ENCODE measurements at regions not wholly inside any gene's neighbourhood (a gene's known extent, or its start where the extent isn't known, plus 50 kb on each side); places are given as distances from the start of the nearest gene placed in this dataset.

DNA sequence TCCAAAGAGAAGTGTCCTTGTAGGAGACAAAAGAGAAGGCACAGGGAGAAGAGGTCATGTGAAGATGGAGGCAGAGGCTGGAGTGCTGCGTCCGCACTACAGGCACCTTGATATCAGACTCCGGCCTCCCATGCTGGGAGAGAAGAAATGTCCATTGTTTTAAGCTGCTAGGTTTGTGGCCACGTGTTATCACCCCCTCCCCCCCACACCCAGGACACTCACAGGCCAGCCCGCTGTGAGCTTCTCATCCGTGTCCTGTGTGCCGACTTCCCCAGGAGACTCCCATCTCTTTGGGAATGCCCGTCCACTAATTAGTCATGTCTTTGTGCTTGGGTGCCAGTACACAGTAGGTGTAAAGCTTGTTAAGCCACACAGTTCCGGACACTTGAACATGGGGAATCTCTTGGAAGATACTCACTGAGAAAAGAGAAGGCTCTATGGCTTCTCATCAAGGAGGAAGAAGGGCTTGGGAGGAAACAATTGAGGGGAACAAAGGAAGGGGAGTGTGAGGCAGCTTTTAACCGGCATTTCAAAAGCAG, 1234.7 kb downstream of the TBC1D22A start:
- Histone ChIP-seq H4K20me1 (ENCODE audit: insufficient read depth, low read length) (no peaks in the 10 kb centered on the region), H3K4me2 (ENCODE audit: low read depth, low read length) (no peak overlapping the region), H3K4me1 (ENCODE audit: insufficient read depth, low read length) (no peaks in the 10 kb centered on the region), H3K4me3 (replicated peaks in 1 of 3; ENCODE audit: insufficient read depth in 1 of 3, low read depth in 2 of 3, low read length in 3 of 3) (no peak overlapping the region), H3K9me3 (ENCODE audit: low read length) (no peaks in the 10 kb centered on the region), H3K27ac (ENCODE audit: extremely low read length, insufficient read depth, low read length) (no peak overlapping the region), H3K36me3 (replicated peaks in 1 of 2; ENCODE audit: control insufficient read depth in 1 of 2, insufficient read depth in 2 of 2, low read length in 2 of 2) (no peaks in the 10 kb centered on the region), H3K79me2 (ENCODE audit: insufficient read depth, low read length) (no peaks in the 10 kb centered on the region), H3K27me3 (ENCODE audit: control insufficient read depth in 1 of 2, insufficient read depth in 2 of 2, low read length in 2 of 2) (peaks cover 2 to 24% of the 10 kb centered on the region in 2 experiments; a peak in 4 of 5 replicates), H3K9ac (ENCODE audit: insufficient read depth, low read depth, low read length) (no peak overlapping the region), H2AFZ (ENCODE audit: low read length) (no peak overlapping the region)
- in situ Hi-C loops (cut with HindIII; ENCODE audit: extremely low pct_ligation_motif_present, low pct_unique_long_range_greater_than_20kb) (no loop called here), intact Hi-C loops (cut with micrococcal nuclease; ENCODE audit: unreplicated experiment) (no loop called here)
- ChIA-PET POLR2A (no interaction called here), CTCF (ENCODE audit: low intra/inter-chr PET ratio, low total read pairs) (no interaction called here)
- no peak for FAIRE-seq
- WGBS (ENCODE audit: low lambda C conversion rate) = 1% methylated on average over 10 of the region's 10 CpGs
- DNase-seq (ENCODE audit: low spot score) = no peak
- BruUV-seq (replicated peaks) = no TSS peak
- ATAC-seq = no peak
- TF ChIP-seq MAFG (CRISPR knock-in tag; IDR thresholded peaks at IDR 0.05) = no peak
- TF ChIP-seq ZBTB39 (CRISPR knock-in tag; IDR thresholded peaks at IDR 0.05) = no peak
- TF ChIP-seq GABPA (IDR thresholded peaks at IDR 0.05; ENCODE audit: low read depth, low read length) = no peak
- TF ChIP-seq GABPA (CRISPR knock-in tag; IDR thresholded peaks at IDR 0.05; ENCODE audit: low read depth) = no peak
- no peak for TF ChIP-seq THAP7 (CRISPR knock-in tag; IDR thresholded peaks at IDR 0.05)
- TF ChIP-seq, protein P1, sequence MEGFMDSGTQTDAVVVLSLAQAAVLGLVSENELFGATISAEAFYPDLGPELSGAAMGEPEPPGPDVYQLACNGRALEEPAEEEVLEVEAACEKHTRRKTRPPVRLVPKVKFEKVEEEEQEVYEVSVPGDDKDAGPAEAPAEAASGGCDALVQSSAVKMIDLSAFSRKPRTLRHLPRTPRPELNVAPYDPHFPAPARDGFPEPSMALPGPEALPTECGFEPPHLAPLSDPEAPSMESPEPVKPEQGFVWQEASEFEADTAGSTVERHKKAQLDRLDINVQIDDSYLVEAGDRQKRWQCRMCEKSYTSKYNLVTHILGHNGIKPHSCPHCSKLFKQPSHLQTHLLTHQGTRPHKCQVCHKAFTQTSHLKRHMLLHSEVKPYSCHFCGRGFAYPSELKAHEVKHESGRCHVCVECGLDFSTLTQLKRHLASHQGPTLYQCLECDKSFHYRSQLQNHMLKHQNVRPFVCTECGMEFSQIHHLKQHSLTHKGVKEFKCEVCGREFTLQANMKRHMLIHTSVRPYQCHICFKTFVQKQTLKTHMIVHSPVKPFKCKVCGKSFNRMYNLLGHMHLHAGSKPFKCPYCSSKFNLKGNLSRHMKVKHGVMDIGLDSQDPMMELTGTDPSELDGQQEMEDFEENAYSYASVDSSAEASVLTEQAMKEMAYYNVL (CRISPR knock-in tag; IDR thresholded peaks at IDR 0.05; ENCODE audit: borderline replicate concordance) = no peak
- no peak for TF ChIP-seq NR3C1 (CRISPR knock-in tag; IDR thresholded peaks at IDR 0.05)
- TF ChIP-seq SMYD3 (CRISPR knock-in tag; IDR thresholded peaks at IDR 0.05) = no peak
- TF ChIP-seq TEAD3 (CRISPR knock-in tag; optimal IDR thresholded peaks at IDR 0.05; ENCODE audit: borderline replicate concordance) = no peak
- TF ChIP-seq BRCA1 (CRISPR knock-in tag; IDR thresholded peaks at IDR 0.05) = no peak
- no peak for TF ChIP-seq MBNL3 (CRISPR knock-in tag; conservative IDR thresholded peaks at IDR 0.05)
- no peak for TF ChIP-seq NFRKB (IDR thresholded peaks at IDR 0.05)
- no peak for TF ChIP-seq POLR2A (IDR thresholded peaks at IDR 0.05; ENCODE audit: insufficient read depth in 1 of 2, low read depth in 2 of 2, low read length in 2 of 2)
- no peak for TF ChIP-seq TIGD3 (CRISPR knock-in tag; IDR thresholded peaks at IDR 0.05; ENCODE audit: borderline replicate concordance)
- TF ChIP-seq TBX3 (IDR thresholded peaks at IDR 0.05; ENCODE audit: borderline replicate concordance) = no peak
- no peak for TF ChIP-seq HNF4G (IDR thresholded peaks at IDR 0.05; ENCODE audit: borderline replicate concordance, low read depth, low read length)
- TF ChIP-seq HNF4G (CRISPR knock-in tag; IDR thresholded peaks at IDR 0.05; ENCODE audit: borderline replicate concordance, low read depth) = no peak
- no peak for TF ChIP-seq ZNF543 (CRISPR knock-in tag; IDR thresholded peaks at IDR 0.05)
- no peak for TF ChIP-seq FLYWCH1 (CRISPR knock-in tag; IDR thresholded peaks at IDR 0.05)

All from HepG2 (cell line).